22Rv1 (cell line): ENCODE measurements at regions not wholly inside any gene's neighbourhood (a gene's known extent, or its start where the extent isn't known, plus 50 kb on each side); places are given as distances from the start of the nearest gene placed in this dataset.

Source experiments
- H3K27ac ChIP-seq: fragments of 450-650 bp; 2 replicates; pipeline ENCODE4 v1.5.1; 2017
- CTCF ChIP-seq: fragments of 450-650 bp; IDR thresholded peaks from 2 replicates; pipeline ENCODE4 v1.5.1; 2017; ENCODE audit warnings: mild to moderate bottlenecking
- ZFX ChIP-seq: fragments of 450-650 bp; IDR thresholded peaks from 2 replicates; pipeline ENCODE4 v1.6.1; 2017; ENCODE audit warnings: antibody characterized with exemption, borderline replicate concordance

- TF ChIP-seq CTCF (no peak), ZFX (no peak)
- H3K27ac ChIP-seq, result no peak overlapping the region
Observed at GRCh38 chr6:113402544-113402943, 454.6 kb upstream of the MARCKS start.

- H3K27ac ChIP-seq, result no peak overlapping the region
- TF ChIP-seq ZFX, result no peak
- no peak for TF ChIP-seq CTCF
Observed at GRCh38 chr6:113403966-113404595, 453.1 kb upstream of the MARCKS start.

- no peak for TF ChIP-seq CTCF
- no peak for TF ChIP-seq ZFX
- no peak overlapping the region for H3K27ac ChIP-seq
Observed at GRCh38 chr6:113405326-113406047, 451.7 kb upstream of the MARCKS start.

GRCh38 chr6:113406048-113406695 is 451.0 kb upstream of the MARCKS start:
- TF ChIP-seq CTCF, result no peak
- no peak for TF ChIP-seq ZFX
- H3K27ac ChIP-seq, result no peak overlapping the region

- H3K27ac ChIP-seq, result no peak overlapping the region
- no peak for TF ChIP-seq CTCF
- TF ChIP-seq ZFX, result no peak
Observed at GRCh38 chr6:113411011-113411410, 446.1 kb upstream of the MARCKS start.

GRCh38 chr6:113412589-113413357 is 444.4 kb upstream of the MARCKS start:
- TF ChIP-seq ZFX (no peak), CTCF (no peak)
- H3K27ac ChIP-seq, result no peak overlapping the region

GRCh38 chr6:113414511-113414910 is 442.6 kb upstream of the MARCKS start:
- no peak for TF ChIP-seq ZFX
- peak; percentile 68 for TF ChIP-seq CTCF
- H3K27ac ChIP-seq, result no peak overlapping the region
